Limb (tissue), 2 donors: ENCODE measurements at regions not wholly inside any gene's neighbourhood (a gene's known extent, or its start where the extent isn't known, plus 50 kb on each side); places are given as distances from the start of the nearest gene placed in this dataset.

ENCODE experiments used
- DNase-seq, 2 donors: peaks; one replicate each; pipeline ENCODE4 v3.0.0-alpha.2; 2016; ENCODE audit errors: extremely low spot score in 2 of 2

DNA sequence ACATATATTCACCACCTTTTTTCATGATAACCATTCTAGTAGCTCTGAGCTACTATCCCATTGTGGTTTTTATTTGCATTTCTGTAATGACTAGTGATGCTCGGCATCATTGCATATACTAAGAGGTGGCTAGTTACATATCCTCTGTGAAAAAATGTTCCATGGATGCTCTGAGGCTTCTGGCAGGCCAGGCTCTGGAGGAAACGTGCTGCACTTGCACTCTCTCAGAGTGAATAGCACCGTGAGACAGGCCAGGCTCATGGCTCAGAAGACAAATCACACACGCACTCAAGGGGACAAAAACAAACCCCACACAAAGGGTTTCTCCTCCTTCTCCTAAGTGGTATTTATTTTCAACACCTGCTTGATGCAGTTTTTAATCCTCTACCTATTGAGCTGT, 1085.3 kb upstream of the CNTNAP5 start:
- no peak for DNase-seq

DNA sequence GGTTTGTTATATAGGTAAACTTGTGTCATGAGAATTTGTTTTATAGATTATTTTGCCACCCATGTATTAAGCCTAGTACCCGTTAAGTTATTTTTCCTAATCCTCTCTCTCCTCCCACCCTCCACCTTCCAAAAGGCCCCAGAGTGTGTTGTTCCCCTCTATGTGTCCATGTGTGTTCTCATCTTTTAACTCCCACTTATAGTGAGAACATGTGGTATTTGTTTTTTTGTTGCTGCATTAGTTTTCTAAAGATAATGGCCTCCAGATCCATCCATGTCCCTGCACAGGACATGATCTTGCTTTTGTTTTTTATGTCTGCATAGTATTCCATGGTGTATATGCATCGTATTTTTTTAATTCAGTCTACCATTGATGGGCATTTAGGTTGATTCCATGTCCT, 1075.6 kb upstream of the CNTNAP5 start:
- no peak for DNase-seq

DNA sequence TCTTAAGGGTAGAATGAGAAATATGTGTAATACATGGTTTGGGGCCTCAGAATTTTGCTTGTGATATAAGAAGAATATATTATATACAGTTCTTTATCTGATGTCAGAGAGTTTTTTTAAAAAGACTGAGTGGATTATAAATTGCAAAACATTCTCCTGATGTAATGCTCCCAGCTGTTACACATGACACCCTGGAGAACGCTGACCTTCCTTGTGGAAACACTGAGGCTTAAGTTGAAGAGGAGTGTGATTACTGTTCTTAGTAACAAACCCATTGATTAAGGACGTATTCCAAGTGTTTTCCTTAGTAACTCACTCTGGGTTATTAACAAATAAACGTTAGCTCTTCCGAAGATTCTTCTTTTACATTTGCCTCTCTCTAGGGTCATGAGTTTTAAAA, 1069.3 kb upstream of the CNTNAP5 start:
- peak in 1 of 2 donors; percentile 42 for DNase-seq

DNA sequence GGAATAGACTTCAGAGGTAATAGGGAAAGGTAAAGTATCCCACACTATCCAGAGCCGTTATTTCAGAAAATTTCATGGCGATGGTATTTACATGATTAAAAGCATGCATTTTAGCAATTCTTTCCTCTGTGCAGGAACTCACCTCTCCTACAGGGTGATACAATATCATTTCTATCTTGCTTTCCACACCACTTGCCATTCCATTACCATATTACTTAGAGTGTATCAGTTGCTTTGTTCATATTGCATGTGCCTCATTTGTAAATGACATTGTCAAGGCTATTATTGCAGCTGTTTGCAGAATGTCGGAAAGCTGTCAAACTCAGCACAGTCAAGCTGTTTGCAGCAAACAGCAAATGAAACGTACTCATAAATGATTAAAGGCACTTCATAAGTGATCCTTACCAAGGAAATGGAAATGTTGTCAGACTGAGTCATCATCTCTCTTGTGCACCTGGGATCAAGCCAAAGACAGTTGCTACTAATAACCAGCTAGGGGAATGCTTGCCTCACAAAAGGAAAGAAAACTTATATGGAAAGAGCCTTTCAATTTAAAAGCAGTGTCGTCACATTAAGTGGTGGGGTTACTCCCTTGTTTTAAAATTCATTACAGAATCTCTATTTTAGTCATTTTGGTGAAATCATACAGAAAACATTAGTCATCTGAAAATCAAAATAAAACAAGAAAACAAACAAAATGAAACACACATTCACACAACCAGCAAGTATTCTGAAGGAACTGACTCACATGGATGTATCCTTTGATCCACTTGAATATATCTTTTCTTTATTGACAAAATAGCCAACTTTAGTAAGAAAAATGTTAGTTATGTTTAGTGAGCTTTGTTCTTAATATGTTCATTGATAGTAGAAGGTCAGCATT, 1064.1 kb upstream of the CNTNAP5 start:
- peak in 1 of 2 donors; percentile 62 for DNase-seq

DNA sequence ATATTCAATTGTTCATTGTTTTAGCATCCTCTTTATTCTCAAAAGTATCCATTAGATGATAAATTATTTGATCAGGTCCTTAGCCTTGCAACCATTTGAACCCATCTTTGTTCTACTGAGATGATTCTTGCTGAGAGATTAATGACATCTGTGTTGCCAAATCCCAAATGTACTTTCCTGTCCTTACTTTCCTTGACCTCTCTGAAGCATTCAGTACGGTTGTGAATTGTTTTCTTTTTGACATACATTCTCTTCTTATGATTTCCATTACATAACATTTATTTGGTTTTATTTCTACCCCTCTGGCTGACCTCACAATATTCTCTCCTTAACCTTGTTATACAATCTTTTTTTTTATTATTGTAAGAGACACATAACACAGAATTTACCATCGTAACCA, 1058.6 kb upstream of the CNTNAP5 start:
- DNase-seq = no peak

DNA sequence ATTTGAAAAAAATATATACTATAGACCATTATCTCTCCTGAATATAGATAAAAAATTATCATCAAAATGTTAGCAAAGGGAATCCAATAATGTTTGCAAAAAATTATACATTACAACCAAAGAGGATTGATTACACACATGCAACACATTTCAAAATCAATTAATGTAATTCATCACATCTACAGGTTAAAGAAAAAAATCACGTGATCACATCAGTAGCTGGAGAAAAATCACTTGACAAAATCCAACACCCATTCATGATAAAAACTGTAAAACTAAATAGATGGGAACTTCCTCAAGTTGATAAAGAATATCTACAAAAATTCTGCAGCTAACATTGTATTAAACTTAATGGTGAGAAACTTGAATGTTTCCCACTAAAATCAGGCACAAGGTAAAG, 1047.5 kb upstream of the CNTNAP5 start:
- no peak for DNase-seq

DNA sequence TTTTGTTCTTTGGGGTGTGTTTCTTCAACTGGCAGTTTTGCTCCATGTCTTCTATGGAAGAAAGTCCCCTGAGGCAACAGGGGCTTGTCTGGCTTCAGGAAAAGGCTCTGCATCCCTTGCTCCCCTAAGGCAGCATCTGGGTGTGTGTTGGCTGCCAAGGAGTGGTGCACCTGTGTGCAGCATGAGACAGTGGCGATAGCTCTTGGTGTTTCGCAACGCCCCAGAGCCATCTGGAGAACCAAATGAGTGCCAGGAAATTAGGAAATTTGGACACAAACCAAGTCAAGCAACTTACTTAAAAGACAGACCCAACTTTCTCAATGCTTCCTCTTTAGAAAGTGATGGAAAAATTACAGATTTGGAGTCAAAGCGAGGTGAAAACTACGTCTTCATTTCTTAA, 1044.4 kb upstream of the CNTNAP5 start:
- DNase-seq = peak in 1 of 2 donors; percentile 17

DNA sequence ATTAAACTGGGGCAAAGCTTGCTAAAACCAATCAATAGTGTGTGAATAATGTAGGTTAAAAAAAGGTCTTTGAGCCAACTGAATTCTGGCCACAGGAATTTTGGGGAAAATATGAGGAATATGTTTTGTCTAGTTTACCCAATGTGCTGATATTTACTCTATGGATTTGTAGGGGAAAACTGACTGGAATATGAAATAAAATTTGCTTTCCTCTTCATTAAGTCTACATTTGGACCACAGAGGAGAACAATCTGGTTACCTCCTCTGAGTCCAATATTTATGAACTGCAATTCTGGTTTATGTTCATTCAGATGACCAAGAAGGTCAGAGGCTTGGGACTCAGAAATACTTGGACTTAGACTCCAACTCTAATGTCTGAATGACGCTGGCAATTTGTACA, 1042.2 kb upstream of the CNTNAP5 start:
- no peak for DNase-seq

DNA sequence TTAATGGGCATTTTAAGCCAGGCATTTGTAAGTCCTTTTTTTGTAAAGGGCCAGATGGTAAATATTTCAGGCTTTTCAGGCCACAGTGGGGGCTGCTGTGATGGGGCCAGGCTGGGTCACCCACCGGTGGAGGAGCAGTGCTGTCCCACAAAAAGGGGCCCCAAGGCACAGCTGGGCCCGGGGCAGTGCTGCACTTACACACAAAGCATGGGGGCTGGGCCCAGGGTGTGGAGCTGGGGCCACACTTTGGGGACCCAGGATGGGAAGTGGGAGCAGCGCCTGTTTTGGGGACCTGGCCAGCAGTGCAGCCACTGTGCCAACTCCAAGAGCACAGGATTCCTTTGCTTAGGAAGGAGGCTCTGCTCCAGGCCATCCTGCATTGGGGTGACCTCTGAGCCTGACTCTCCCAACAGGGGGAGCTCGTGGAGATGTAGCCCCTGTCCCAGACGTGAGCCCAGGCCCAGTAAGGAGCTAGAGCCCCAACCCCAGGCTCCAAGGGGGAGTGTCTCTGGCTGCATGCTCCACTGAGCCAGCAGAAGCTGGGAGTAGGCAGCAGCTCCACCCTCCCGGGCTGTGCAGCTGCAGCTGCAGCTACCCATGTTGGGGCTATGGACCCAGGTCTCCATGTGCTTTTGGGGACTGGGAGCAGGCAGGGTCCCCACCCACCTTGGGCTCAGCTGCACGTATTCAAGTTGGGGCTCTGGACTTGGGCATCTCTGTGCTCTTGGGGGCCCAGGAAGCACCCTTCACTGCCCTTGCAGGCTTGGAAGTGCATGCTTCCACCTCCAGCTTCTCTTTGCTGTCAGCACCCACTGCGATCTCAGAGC, 1036.5 kb upstream of the CNTNAP5 start:
- no peak for DNase-seq

DNA sequence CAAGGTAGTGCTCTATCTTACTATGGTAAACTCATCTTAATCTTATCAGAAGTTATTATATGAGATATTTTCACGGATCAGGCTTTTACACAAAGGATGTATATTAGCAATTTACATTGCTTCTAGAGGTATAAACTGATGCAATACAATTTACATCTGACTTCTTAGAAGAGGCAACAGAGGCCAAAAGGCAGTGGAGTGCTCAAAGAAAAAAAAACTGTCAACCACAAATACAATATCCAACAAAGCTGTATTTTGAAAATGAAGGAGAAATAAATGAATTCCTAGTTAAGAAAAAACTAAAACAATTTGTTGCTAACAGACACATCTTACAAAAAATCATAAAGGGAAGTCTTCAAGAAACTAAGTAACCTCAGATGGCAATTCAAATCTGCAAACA, 1031.5 kb upstream of the CNTNAP5 start:
- DNase-seq = no peak

DNA sequence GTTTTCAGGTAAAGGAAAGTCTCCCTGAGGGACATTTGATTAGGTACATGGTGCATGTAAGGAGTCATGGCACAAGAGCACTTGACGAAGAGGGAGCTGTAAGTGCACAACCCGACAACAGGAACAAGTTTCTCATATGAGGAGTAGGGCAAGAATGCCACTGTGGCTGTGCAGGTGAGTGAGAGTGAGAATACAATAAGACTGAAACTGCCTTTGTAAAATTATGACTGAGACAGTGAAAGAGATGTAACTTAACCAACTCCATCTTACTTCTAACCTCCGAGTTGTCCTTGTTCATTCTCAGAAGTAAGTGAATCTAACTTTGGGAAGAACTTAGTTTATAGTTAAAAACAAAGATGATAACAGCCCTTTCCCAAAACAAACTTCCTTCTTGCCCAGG, 1025.8 kb upstream of the CNTNAP5 start:
- DNase-seq = no peak

DNA sequence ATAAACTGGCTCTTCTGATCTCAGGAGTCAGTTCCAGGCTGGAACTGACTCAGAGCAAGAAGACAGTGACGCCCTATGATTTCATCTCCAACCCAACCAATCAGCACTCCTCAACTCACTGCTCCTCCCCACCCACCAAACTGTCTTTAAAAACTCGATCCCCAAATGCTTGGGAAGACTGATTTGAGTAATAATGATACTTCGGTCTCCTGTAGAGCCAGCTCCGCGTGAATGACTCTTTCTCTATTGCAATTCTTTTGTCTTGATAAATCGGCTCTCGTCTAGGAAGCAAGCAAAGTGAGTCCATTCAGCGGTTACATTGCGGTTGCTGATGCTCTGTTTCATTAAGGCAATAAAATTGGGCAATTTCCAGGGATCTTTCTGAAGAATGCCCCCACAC, 1025.3 kb upstream of the CNTNAP5 start:
- DNase-seq = no peak

DNA sequence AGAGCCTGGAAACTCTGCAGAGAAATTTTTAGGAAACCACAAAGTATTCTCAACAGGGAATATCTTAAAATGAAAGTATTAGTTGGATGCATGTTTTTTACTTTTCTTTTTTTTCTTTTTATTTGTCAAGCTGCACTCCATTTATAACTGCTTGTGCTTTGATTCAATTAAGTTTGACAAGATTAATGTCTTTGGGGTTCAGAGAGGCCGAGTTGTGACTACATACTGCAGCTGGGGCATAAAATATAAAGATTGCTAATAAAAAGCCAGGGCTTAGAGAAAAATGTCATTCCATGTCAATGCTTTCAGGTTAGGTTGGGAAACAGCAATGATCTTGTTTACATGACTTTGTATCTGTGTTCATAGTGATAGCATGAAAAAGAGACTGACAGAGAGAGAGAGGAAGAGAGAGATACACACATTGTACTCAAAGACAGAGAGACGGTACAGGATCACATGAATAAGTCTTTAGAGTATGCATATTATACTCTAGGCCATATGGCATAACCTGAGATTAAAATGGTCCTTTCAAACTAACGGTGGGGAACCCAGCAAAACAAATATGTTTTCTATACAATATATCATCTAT, 1022.3 kb upstream of the CNTNAP5 start:
- DNase-seq = no peak

DNA sequence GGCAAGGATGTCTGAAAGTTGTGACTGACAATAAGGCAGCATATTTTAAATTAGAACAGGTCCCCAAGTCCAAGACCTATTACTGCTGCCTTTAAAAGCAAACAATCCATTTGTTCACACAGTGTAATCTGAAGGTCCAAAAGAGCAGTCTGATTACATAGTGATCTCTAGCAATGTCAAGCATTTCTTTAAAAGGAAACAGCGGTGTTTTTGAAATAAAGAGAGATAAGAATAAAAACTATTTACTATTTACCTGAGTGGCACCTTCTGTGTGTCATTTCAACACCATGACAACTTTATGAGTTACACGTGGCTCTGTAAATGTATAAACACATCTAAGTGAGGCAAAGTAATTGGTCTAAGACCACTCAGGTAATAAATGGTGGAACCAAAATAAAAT, 1009.9 kb upstream of the CNTNAP5 start:
- no peak for DNase-seq

DNA sequence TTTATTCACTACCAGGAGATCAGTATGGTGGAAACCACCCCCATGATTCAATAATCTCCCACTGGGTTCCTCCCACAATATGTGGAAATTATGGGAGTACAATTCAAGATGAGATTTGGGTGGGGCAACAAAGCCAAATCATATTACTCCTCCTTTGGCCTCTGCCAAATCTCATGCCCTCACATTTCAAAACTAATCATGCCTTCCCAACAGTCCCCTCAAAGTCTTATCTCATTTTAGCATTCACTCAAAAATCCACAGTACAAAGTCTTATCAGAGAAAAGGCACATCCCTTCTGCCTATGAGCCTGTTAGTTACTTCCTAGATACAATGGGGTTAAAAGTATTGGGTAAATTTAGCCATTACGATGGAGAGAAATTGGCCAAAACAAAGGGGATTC, 989.5 kb upstream of the CNTNAP5 start:
- no peak for DNase-seq

DNA sequence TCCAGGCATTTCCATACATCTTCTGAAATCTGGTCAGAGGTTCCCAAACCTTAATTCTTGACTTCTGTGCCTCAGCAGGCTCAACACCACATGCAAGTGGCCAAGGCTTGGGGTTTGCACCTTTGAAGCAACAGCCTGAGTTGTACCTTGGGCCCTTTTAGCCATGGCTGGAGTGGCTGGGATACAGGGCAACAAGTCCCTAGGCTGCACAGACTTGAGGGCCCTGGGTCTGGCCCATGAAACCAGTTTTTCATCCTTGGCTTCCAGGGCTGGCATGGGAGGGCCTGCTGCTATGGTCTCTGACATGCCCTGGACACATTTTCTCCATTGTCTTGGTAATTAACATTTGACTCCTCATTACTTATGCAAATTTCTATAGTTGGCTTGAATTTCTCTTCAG, 988.8 kb upstream of the CNTNAP5 start:
- DNase-seq = no peak

DNA sequence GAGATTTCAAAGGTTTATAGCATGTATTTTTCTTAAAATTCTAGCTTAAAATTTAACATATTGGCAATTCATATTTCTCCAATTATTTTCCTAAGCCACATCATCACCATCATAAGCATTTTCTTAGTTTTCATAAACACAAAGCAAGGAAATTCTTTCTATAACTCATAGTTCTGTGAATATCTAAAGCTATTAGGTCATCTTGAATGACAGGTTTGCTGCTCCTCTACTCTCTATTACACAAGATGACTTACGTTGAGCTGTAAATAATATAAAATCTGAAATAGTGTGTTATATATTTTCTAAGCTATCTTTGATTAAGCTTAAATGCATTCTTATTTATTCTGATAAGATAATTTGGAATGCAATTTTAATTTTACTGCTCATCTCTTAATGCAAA, 984.6 kb upstream of the CNTNAP5 start:
- no peak for DNase-seq

DNA sequence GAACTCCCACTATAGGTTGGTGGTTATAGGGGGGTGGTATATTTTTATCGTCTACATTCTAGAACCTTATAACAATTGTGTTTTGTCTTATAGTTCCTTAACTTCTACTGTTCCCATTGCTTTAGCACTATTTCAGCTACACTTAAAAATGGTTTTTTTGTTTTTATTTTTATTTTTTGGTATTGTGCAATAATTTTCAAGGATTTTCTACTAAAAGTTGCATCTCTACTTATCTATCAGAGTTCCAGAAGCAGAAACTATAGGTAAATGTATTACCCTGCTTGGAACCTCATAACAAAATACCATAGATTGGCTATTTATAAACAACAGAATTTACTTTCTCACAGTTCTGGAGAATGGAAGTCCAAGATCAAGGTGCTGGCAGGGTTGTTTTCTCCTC, 981.6 kb upstream of the CNTNAP5 start:
- DNase-seq = no peak

DNA sequence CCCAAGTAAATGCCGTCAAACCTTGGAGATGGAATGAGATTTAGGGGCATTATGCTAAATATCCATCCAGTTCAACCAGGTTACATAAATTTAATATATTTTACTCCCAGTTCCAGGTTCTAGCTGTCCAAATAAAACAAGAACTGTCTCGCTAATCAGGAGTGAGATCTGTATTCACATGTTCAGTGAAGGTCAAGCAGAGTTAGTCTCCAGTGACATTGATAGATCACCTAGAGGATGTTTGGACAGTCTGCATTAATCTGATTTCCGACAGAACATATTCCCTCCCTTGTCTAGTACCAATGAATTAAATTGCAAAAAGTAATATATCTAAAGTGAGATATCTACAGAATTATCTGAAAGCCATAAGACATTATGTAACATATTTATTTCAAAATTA, 979.4 kb upstream of the CNTNAP5 start:
- no peak for DNase-seq

DNA sequence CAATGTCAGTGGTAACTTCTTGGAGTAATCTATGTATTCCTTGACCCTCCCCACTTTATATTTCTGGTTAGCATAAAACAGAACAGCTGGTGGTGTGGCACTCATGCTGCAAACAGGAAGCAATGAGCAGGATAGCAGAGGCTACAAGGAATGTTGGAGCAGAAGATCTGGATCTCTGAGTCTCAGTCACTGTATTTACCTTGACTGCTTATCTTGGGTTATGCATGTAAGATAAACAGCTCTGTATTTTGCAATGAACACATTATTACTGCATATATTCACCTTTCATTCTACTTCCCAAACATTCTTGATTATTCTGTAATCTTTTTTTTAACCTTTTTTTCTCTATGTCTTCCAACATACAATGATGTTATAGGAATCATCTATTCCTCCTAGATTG, 977.9 kb upstream of the CNTNAP5 start:
- no peak for DNase-seq

DNA sequence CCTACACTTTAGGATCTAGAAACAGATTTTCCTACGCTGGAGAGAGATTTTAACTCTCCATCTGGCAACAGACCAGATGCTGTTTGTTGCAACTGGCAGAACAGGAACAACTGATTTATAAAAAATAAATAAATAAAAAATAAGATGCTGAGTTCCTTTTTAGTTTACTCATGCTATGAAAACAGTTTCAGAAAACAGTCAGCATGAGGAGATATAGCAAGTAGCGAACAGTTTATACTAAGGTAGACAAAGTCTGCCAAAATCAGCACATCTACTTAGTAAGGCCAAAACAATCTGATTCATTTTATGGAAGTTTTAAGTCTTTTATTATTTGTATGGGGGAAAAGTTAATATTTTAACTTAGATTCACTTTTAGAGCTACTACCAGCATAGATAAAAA, 974.0 kb upstream of the CNTNAP5 start:
- DNase-seq = no peak

DNA sequence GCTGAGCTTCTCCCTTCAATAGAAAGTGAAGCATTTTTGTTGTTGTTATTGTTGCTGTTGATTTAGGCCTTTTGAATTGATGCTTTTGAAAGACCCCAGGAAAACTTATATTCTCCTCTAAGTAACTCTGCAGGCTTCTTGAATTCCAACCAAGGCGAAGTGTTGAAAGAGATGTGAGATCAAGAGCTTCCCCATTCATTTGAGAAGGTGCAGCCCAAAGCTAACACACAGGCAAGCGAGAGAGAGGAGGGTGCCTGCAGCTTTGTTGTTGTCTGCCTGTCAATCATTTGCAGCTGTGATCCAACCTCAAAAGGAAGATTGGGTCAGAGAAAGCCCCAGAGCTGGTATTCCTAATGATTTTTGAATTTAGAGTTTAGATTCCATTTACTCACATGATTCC, 963.6 kb upstream of the CNTNAP5 start:
- DNase-seq = no peak
